Jurkat, Clone E6-1 (cell line): ENCODE measurements at regions not wholly inside any gene's neighbourhood (a gene's known extent, or its start where the extent isn't known, plus 50 kb on each side); places are given as distances from the start of the nearest gene placed in this dataset.

Experiments used
- DNase-seq: peaks from one replicate; pipeline ENCODE4 v3.0.0-alpha.2; 2011; ENCODE audit warnings: low read depth, low spot score
- H3K4me3 ChIP-seq: 2 replicates; pipeline ENCODE4 v1.5.1; 2011; ENCODE audit warnings: mild to moderate bottlenecking, low read length, control low read depth, moderate library complexity

DNA sequence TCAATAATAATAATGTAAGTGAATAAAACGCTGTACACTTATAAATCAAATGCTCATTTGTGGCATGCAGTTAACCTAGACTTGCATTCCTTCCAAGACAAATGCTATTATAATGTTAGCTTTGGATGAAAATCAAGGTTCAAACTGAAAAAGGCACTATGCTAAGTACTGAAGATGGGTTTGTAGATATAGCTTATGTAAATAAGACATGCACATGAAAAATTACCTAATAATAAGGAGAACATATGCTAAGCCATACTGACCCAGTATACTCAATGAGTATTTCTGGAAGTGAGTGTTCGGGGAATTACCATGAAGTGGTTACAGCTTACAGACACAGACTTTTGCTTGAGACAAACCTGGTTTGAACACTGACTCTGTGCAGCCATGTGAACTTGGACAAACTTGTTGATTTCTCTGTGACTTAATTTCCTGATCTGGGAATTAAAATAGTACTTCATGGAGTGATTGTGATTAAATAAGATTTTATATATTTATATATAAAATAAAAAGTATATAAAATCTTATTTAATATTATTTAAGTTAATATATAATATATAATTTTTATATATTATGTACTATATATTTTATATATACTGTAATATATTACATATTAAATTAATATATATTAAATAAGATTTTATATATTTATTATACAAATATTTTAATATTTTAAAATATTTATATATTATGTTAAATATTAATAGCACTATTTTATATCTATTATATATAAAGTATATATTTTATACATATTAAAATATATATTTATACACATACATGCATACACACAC lies 159.2 kb downstream of the ZPLD1 start:
- no peak overlapping the region for H3K4me3 ChIP-seq
- DNase-seq = no peak

DNA sequence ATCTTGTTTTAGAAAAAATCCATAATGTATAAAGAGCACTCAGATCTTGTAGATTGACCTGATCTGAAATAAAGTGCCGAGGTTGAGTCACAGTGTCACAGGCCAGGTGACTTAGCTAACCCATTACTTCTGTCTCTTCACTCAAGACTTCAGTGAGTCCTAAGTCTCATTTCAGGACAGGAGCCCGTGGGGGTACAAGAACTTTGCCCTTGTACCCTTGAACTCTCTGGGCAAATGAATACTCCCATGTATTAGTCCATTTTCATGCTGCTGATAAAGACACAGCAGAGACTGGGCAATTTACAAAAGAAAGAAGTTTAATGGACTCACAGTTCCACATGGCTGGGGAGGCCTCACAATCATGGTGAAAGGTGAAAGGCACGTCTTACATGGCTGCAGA lies 160.2 kb downstream of the ZPLD1 start:
- H3K4me3 ChIP-seq = no peak overlapping the region
- DNase-seq = no peak

DNA sequence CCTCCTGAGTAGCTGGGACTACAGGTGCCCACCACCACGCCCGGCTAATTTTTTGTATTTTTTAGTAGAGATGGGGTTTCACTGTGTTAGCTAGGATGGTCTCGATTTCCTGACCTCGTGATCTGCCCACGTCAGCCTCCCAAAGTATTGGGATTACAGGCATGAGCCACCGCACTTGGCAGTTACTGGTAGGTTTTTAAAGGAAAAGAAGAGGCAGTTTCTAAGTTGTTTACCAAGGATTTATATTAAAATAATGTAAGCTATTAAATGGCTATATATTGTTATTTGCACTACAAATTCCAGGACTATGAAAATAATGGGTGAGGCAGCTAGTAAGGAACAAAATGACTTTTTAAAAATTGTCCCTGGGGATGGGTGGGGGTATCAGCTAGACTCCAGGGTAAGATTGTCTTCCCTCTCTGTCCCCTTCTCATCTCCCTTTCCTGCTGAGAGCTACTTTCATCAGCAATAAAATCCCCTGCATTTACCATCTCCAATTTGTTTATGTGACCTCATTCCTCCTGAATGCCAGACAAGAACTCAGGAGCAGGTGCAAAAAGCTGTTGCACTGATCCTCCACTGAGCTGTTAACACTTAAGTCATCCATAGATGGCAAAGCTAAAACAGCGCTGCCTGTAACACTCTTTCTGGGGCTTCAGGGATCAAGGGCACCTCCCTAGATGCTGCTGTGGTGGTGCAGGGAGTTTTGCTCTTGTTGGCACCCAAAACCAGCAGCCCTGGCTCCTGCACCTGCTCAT lies 165.2 kb downstream of the ZPLD1 start:
- DNase-seq = no peak
- no peak overlapping the region for H3K4me3 ChIP-seq

DNA sequence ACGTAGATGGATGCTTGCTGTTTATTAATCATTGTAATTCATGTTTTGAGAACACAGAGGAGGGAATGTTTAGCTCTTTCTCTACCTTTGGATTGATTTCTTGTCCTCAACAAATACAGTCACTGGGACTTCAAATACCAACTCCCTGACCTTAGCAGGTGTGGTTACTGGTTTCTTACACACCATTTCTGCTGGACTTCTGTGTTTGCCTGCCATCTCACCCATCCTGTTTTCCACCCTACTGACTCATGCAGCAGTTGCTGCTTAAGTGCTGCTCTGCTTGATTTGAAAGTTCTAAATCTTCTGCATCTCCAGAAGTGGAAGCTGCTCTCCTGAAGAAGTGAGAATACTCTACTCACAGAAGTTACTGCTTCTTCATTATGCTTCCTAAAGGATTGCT lies 170.3 kb downstream of the ZPLD1 start:
- no peak for DNase-seq
- H3K4me3 ChIP-seq = no peak overlapping the region

DNA sequence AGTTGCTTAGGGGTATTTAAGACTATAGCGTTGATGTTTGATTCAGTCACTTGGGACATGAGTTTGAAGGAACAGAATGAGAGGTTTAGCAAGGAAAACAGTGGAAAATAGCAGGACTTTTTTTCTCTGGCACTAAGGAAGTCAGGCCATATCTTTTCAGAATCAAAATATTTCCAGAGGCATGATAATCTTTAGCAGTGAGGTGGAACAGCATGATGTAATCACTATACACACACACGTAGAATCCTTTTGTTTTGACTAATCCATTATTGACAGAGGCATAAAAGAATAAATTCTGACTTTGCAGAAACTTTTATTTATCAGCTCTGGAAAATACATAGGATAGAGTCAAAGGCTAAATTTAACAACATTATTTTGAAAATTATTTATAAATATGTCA lies 174.1 kb downstream of the ZPLD1 start:
- no peak for DNase-seq
- H3K4me3 ChIP-seq = no peak overlapping the region

DNA sequence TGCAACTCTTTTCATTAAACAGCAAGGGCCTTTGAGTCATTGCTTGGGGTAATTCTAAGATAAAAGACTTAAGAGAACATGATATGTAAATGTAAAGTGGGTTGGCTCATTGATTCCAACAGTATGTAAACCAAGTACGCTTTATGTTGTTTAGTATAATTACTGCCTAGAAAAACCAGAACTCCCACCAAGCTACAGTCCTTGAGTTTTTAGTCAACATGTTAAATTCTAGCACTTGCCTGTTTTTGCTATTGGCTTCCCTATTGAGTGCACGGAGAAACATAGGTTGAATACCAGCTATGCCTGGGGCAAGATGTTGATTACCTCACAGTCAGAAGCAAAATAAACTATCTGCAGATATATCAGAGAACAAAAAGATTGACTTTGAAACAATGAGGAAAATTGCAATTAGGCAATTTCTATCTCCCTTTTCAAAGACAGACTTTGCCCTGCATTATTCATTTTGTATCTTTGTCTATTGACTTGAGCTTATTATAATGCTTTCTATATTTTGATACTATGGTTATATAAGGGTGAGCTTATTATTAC lies 179.3 kb downstream of the ZPLD1 start:
- no peak overlapping the region for H3K4me3 ChIP-seq
- DNase-seq = no peak

DNA sequence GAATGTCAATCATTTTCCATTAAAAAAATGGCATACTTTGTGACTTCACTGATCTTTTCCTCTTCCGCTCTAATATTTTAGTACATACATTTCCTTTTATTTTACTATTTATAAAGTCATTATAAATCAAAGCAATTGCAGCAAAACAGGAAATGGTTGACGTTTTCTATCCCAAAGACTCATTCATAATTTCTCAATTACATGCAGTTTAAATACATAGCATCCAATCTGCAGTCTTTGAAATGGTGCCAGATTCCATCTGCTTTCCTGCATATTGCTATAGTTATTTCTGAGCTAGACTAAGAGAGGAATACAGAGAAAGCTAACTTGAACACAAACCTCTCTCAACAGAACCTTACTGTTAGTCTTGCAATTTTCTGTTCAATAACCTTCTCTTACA lies 179.8 kb downstream of the ZPLD1 start:
- no peak overlapping the region for H3K4me3 ChIP-seq
- no peak for DNase-seq

DNA sequence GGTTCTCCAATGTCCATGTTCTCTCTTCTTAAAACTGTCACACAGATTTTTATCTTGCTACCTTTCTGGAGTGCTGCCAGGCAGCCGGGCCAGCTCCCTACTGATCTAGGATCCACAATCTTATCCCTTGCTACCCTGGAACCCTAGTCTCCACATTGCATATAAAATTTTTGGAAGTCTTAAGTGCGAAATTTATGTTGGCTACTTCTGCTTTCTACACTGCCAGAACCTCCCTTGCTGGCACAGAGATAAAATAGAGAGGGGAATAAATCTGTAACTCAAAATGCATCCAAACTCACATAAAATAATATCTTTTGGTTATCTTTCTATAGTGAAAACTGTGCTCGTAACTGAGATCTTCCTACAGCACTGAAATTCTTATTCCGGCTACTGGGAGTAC lies 182.6 kb downstream of the ZPLD1 start:
- DNase-seq = no peak
- H3K4me3 ChIP-seq = no peak overlapping the region

DNA sequence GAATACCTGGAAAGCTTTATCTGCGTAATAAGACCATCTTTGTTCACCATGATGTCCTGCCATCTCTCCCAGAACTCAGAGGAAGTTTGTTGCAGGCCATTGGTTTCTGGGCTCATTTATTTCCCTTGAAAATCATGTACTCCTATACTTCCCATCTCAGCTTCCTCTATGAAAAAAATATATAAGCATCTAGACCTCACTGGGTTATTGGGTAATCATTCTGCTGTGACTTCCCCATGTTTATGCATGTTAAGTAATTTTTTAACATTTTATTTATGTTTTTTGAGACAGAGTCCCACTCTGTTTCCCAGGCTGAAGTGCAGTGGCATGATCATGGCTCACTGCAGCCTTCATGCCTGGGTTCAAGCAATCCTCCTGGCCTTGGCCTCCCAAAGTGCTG lies 184.5 kb downstream of the ZPLD1 start:
- DNase-seq = no peak
- no peak overlapping the region for H3K4me3 ChIP-seq

DNA sequence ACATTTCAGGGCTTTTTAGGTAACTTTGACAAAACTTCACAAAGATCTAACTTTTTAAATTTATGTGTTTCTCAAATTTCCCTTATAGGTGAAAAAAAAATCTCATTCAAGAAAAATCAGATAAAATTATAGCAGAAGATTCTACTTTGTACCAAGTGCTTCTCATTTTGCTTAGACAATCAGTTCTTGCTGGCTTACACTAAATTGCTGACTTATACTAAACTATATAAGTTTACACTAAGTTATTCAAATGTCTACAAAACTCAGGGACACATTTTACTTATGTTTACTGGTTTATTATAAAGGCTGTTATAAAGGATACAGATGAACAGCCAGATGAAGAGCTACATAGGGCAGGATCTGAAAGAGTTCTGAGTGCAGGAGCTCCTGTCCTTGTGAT lies 195.1 kb downstream of the ZPLD1 start:
- no peak overlapping the region for H3K4me3 ChIP-seq
- DNase-seq = no peak

DNA sequence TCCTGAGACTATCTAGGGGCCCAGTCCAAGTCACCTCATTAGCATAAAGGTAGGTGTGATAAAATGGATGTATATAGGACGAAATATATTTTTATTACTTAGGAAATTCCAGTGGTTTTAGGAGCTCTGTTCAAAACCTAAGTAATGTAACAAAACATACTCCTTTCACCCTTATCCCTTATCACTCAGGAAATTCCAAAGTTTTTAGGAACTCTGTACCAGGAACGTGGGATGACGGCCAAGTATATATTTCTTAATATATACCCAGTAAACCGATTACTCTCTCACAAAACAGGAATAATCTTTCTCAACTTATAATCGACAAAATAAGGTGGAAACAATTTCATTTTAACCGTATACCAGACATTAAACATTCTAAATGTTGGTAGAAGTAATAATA lies 195.7 kb downstream of the ZPLD1 start:
- H3K4me3 ChIP-seq = no peak overlapping the region
- no peak for DNase-seq

DNA sequence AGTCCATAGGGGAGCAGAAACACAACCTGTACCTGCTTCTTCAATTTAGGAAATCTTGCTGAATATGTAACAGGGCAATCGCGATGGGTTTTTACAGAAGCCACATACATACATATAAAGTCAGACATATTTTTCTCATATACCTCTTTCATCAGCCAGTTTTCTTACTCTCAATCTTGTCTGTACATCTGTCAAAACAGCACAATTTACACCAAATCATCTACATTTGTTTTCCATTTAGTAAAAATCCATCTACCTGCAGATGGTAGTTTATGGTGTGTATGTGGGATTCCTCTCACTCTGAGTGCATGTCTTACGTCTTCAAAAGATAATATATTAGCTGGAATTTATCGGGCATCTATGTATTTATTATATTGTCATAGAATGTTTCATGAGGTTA lies 208.7 kb downstream of the ZPLD1 start:
- no peak overlapping the region for H3K4me3 ChIP-seq
- no peak for DNase-seq

DNA sequence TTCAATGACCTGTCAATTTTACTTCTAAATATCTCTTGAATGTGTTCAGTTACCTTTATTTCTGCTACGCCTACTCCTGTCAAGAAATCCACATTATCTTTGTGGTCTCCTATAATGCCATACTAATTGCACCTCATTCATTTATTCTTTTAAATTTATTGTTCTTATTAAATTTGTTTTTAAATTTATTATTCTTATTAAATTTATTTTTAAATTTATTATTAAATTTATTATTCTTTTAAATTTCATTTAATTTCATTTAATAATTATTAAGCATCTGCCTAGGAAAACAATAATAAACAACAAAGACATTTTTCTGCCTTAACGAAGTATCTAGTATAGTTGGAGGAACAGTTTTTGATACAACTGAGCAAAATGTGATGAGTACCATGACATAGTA lies 211.7 kb downstream of the ZPLD1 start:
- no peak overlapping the region for H3K4me3 ChIP-seq
- DNase-seq = no peak

DNA sequence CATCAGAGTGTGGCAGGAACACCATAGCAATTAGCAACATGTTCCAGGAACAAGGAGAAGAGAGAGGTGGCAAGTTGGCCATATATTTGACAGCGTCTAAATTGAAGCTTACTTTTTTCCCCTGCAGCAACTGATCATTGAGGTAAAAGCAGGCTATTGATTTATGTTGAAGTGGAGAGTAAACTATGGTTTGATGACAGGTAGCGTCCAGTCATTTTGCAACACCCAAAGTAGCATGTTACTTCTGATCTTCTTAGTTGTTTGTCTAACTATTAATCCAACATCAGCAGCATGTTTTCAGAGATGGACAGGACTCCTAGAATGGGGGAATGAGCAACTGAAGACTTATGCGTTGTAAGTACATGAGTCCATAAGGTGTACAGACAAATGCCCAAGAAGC lies 225.8 kb downstream of the ZPLD1 start:
- no peak overlapping the region for H3K4me3 ChIP-seq
- DNase-seq = no peak

DNA sequence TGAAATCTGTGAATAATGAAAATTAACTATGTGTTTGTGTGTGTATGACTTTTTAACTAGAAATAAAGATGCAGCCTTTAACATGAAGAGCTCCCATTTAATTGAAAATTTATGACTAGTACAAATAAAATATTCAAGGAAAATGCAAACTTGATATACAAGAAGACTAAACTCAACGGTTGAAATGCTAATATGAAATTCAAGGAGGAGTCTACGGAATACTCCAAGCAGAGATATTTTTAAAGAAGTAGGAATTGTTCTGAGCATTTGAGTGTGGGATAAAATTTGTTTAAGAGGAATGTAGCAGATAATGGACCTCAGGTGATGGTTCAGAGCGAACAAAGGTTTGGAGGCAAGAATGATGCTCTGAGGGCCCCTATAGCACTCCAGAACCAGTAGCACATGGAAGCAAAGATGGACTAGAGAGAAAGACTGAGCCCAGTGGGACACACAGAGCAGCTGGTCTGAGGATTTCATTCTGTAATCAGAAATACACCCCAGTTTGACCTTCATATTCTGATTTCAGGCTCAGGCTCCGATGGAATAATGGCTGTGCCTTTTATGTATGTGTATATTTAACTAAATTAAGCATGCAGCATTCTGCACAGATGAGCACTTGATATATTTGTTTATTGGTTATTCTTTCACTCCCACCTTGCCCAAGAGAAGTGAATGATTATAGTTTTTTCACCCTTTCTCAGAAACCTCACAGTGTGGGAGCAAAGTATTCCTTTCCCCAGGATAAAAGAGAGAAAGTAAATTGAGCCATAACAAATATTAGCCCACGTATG lies 227.1 kb downstream of the ZPLD1 start:
- no peak for DNase-seq

DNA sequence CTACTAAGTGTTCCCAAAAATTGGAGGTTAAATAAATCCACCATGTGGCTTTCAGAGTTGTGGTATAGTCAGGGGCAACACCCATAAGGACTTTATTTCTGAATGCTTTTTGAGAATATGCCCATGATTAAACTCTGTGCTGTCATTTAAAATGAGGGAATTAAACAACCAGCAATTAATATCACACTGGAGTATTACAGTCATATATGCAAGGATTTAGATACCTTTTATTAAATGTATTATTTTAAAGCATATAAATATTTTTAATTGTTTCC lies 227.6 kb downstream of the ZPLD1 start:
- no peak for DNase-seq
- no peak overlapping the region for H3K4me3 ChIP-seq

More for the DNA sequence above, 227.1 kb downstream of the ZPLD1 start:
- H3K4me3 ChIP-seq = no peak overlapping the region

DNA sequence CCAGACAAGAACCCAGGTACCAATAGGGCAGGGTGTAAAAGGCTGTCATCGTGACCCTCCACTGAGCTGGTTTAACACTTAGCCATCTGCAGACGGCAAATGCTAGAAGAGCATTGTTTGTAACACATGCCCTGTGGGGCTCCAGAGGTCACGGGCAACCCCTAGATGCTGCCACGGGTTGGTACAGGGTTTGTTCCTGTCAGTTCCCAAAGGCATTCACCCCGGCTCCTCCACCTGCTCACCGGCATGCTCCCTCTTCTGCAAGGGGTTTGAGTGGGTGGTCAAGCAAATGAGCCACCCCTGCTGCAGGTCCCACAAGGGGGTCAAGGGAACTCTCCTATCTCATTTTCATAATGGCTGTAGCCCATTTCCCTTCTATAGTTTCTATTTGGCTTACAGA lies 229.3 kb downstream of the ZPLD1 start:
- no peak overlapping the region for H3K4me3 ChIP-seq
- no peak for DNase-seq

DNA sequence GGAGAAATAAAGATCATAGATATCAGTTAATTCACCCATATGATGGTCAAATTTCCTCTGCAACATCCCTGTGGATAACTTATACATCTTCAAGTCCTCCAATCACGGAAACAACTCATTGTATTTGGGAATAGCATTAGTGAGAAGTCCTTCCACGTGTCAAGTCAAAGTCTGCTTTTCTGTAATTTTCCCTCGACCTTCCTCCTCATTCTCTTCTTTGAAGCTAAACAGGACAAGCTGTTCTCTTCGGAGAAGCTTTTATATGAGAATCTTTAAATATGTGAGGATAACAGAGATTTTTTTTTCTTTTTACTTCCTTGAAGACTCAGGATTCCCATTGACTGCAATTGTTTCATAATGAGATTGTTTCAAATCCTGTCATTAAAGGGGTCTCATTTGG lies 230.4 kb downstream of the ZPLD1 start:
- H3K4me3 ChIP-seq = no peak overlapping the region
- DNase-seq = no peak

DNA sequence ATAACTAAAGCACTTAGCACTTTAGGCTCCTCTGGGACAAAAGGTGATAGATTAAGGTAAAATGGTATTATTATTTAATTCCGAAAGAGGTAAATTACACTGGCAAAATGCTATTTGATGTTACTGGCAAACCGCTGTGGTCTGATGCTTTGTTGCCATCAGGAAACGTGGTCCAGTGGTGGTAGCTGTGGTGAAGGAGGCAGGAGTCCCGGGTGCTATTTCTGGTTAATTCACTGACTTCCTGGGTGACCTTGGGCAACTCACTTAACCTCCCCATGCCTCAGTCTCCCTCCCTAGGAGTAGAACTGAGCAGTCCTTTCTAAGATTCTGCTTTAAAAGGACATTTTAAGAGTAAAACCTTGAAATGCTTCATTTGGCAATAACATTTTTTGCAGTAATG lies 233.4 kb downstream of the ZPLD1 start:
- no peak overlapping the region for H3K4me3 ChIP-seq
- DNase-seq = no peak

DNA sequence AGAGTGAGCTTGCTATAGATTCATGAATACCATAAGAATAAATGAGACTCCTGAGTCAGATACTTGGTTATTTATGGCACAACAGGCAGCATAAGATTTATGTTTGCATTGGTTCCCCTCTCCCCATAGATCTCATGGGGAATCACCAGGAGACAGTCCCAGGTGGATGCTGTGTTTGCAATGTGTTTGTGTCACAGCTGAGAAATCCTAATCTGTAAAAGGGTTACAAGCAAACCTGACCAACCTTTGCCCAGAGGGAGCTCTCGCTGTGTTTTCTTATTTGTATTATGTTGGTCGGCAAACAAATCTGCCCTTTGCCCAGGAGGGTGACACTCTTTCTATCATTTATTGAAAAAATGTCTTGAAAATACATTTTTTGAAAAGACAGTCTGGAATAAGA lies 236.2 kb downstream of the ZPLD1 start:
- no peak for DNase-seq
- no peak overlapping the region for H3K4me3 ChIP-seq
